Colon (tissue), 2 donors: ENCODE measurements at regions not wholly inside any gene's neighbourhood (a gene's known extent, or its start where the extent isn't known, plus 50 kb on each side); places are given as distances from the start of the nearest gene placed in this dataset.

Experiments used
- FAIRE-seq: peaks from 2 replicates; lab custom pipeline; 2012; peaks lifted over from hg19 to GRCh38; lab: Jason Lieb, UNC
- donor health status: control.
- donor health status: control.

DNA sequence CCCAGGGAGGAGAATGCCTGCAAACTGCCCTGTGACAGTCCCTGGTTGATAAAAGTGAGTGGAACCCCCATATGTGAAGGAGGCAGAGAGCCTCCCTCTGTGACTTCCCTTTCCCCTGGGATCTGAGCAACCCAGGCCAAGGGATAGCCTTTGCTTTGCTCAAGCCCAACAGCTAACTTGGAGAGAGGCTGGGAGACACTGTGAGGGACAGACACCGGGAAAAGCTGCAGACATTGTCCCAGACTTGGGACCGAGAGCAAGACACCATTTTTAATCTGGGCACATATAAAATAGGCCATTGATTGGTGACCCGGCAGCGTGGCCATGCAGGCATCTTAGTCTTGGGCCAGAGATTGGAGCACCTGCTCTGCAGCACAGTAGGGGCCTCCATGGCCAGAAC is 96.1 kb upstream of the SALL3 start:
- FAIRE-seq, result no peak

DNA sequence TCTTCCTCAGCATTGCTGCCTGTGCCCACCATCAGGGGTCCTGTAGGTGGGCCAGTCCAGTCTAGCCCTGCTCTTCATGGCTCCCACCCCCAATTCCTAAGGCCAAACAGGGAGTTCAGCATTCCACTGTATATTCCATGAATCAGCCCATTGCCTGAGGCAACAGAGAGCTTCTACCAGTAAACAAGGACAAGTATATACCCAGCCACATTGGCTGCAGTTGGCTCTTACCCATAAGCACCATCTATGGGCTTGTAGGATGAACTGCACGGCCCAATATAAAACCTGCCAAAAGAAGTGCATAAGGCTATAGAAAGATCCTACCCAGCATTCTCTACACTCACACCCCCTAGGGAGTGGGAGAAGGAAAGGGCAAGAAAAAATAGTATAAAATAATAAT is 95.1 kb upstream of the SALL3 start:
- FAIRE-seq, result no peak

DNA sequence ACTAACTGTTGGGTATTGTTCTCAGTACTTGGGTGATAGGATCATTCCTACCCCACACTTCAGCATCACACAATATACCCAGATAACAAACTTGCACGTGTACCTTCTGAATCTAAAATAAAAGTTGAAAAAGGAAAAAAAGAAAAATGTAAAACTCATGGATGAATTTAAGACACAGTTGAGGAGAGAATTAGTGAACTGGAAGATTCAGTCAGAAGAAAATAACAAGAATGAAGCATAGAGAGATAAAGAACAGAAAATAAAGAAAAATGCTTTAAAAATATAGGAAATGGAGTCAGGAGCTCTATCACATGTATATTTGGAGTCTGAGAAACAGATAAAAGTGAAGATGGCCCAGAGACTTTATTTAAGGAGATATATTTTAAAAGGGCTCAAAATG is 90.4 kb upstream of the SALL3 start:
- FAIRE-seq, result no peak

DNA sequence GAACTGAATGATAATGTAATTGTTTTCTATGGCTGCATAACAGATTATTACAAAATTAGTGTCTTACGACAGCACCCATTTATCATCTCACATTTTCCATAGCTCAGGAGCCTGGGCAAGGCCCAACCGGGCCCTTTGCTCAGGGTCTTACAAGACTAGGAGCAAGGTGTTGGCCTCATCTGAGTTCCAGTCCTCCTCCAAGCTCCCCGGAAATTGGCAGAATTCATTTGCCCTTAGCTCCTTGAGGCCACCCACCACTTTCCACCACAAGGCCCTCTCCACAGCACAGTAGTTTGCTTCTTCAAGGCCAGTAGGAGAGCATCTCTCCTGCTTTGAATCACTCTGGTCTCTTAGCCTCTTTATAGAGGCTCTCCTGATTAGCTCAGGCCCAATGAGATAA is 89.2 kb upstream of the SALL3 start:
- no peak for FAIRE-seq

DNA sequence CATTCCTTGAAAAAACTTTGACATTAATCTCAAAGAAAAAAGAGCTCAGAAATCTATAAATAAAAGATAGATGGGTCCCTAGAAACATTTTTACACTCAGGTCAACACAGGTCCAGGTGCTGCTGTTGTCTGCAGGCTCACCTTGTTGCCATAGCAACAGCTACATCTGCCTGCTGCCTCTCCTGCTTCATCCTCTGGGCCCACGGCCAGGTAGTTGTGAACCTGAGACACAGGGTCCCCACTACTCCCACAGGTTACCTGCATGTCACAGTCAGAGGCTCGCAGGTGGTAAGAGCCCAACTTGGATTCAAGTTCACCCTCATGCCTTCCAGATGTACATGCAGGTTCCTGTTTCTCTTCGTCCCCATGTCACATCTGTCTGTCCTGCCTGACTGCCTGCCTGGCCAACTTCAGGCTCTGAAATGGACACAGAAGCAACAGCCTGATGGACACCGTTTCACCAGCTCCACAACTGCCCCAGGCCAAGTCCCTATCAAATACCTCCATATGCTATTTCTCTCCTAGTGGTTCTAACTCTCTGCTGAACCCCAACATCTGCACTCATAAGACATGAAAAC is 88.3 kb upstream of the SALL3 start:
- no peak for FAIRE-seq

DNA sequence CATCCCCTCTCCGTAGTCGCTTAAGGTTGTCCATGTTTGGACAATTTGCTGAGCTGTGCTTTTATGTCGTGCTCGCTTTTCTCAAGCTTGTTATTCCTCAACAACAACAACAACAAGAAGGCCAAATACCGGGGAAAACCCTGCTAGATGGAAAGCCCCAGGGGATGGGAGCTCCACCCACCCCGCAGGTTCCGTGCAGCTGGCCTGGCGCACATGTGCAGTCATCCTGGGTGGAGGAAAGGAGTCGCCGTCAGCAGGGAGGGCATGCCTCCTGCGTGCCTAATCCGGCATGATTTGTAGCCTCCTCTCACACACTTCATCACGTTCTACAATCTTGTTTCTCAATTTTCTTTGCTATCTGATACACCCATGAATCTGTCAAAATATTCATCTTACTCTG is 87.4 kb upstream of the SALL3 start:
- no peak for FAIRE-seq

DNA sequence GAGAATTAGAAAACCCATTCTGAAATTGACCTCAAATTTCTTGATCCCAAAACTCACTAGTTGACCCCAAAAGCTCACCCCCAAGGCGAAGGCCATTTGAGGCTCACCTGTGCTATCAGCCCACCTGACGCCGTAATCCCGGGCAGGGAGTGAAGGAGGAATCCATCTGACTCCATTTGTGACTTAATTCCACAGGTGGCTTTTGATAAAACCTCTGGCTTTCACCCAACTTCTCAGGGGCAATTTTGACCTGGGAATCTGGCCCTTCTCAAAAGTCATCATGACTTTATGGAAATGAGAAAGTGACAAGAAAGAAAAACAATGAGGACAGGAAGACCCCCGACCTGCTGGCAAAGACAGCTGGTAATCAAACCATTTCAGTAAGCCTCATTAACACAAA is 86.9 kb upstream of the SALL3 start:
- no peak for FAIRE-seq

DNA sequence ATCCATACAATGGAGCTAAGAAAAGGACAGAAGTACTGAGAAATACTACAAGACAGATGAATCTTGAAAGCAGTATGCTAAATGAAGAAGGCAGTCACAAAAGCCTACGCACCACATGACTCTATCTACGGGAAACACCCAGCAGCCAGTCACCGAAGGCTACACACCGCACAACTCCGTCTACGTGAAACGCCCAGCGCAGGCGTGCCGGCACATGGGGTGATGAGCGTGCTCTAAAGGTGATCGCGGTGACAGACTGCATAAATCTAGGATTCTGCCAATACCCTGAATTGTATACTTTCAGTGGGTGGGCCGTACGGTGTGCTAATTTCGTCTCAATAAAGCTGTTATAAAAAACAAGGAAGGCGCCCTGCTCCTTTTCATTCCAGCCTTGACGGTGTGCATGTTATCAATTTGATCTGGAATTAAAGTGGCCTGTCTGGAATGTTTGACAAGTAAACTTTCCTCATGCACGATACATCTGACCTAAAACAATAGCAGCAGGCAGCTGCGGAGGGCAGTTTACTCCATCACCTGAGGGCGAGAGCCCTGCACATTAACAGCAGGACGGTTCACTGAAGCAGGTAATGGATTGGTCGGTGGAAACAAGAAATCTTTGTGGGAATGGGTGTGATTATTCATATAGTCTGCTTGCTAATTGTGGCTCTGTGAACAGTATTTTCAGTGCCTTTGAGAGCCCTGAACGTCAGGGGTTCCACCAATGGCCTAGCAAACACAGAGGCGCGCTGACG is 86.2 kb upstream of the SALL3 start:
- FAIRE-seq, result no peak

DNA sequence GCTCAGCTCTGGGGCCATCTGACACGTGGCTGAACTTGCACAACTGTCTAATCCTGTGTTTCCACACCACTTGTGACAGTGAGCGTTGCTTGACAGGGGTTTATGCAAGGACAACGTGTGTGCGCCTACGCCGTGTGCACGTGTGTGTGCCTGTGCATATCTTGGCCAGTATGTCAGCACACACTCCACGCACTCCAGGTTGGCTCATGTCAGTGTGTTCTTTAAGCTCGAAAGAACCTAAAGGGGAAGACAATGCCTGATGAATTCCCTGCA is 85.6 kb upstream of the SALL3 start:
- no peak for FAIRE-seq

DNA sequence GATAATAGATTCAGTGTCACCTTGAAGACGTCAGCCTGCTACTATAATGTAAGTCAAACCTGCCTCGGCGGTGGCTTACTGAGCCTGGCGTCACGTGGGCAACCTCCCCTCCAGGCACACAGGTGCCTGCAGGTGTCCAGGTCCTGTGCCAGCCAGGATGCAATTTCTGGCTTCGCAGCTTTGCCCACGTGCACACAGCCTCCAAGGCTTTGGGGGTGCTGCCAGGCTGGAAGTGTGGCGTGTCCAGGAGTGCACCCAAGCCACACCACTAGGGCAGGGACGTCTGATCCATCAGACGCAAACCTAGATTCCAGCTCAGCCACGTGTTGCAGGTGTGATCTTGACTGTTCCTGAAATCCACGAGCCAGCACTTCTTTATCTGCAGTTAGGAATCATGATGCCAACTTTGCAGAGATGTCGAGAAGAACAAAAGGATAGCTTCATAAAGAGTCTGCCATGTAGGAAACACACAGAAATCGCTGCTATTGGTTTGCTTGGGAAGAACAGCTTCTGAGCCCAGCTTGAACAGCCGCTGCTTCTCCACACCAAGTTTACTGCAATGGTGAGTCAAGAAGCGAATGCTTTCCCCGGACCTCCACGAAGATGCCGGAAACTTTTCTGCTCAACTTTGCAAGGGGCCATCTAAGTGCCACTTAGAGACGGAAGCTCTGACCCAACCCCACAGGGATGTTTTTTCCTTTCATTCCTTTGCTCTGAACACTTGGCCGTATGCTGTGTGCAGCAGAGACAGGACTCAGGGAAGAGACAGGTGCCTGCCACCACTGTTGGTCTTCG is 84.2 kb upstream of the SALL3 start:
- FAIRE-seq, result no peak

DNA sequence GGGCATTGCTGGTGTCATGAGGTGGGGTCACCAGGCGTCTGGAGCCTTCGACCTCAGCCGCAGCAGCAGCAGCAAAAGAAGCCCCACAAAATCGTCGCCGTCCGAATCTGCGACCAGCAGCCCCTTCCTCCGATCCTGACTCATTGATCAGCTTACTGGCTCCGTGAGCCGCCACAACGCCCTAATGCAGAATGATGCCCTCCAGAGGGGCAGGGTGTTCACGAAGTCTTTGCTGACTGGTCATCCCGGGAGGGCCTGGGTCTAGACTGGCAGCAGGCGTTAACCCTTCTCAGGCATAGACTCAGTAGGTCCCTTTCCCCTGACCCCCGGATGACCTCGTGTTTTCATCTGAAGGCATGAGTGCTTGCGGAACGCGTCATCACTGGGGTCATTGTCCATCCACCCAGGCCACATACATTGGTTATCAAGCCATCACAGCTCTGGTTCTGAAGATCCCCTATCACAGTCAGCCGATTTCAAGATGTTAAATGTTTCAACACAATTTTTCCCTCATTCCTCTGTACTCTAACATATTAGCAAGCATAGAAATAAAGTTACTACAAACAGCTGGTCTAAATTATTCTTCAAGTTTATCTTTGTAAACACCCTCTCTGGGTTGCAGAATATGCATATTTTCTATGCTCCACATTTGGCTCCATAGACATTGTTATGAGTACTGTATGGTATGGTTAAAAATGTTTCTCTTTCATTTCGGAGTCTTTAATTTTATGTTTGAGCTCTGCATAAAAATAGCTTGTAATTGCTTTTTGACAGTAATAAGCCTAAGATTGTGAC is 83.3 kb upstream of the SALL3 start:
- FAIRE-seq, result no peak

DNA sequence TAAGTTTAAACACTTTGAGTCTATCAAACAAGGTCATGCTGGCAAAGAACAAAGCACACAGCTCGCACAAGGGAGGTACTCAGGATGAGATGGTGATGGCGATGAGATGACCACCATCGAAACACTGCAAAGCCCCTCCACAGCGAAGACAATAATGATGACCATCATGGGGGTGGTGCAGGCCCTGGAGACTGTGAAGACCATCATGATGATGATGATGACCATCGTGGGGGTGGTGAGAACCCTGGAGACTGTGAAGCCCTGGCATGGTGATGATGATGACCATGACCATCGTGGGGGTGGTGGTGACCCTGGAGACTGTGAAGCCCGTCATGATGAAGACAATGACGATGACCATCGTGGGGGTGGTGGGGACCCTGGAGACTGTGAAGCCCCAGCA is 81.6 kb upstream of the SALL3 start:
- no peak for FAIRE-seq

DNA sequence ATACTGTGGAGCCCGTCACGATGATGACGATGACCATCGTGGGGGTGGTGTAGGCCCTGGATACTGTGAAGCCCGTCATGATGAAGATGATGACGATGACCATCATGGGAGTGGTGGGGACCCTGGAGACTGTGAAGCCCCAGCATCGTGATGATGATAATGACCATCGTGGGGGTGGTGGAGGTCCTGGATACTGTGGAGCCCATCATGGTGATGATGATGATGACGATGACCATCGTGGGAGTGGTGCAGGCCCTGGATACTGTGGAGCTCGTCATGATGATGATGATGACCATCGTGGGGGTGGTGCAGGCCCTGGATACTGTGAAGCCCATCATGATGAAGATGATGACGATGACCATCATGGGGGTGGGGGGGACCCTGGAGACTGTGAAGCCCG is 81.0 kb upstream of the SALL3 start:
- FAIRE-seq, result no peak

DNA sequence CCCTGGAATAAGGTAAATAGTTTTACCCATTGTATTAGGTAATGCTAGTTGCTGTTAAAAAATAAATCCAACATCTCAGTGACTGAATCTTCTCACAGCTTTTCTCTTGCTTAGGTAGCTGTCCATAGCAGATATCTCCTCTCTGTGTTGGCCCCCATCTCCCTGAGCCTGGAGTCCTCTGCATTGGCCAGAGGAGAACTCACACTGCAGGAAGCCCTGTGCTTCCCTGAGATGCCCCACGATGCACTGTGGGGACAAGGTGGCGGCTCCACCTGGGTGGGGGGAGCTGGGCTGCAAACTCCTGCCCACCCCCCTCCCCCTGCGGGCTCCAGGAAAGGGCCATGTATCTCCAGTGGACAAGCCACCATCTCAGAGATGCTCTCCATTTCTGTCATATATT is 80.4 kb upstream of the SALL3 start:
- FAIRE-seq, result no peak

DNA sequence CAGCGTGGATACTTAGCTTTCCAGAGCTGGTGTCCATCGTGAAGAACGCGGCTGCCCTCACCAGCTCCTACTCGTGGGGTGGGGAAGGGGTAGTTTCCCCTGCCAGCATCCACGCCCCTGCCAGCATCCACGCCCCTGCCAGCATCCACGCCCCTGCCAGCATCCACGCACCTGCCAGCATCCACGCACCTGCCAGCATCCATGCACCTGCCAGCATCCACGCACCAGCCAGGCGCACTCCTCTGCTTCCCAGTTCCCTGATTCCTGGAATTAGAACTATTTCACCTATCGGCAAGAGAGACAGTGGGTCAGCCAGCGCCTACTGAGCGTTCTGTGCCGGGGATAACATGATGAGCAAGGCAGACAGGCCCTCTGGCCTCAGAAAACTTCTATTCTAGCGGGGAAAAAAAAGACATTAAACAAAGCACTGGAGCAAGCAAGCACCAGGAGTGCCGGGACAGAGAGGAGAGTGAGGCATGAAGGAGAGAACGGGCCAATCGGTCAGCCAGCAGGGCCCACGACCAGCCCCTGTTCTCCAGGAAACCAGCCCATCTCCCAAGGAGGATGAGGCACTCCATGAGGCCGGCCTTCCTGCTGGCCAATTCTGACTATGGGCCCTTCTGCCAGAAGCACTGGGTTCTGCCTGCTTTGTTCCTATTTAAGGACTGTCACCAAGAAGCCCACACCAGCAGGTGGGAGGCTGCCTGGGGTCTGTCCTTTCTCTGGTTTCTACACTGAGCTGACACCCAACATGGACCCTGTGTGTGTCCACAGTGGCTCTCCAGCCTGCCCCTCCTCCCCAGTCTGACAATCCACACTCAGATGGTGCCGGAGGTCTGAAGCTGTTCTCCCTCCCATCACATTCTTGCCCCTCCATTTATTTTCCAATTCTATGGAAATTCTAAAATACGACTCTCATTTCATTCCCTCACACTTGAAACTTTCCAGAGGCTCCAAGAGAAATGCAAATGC is 78.4 kb upstream of the SALL3 start:
- FAIRE-seq, result no peak

DNA sequence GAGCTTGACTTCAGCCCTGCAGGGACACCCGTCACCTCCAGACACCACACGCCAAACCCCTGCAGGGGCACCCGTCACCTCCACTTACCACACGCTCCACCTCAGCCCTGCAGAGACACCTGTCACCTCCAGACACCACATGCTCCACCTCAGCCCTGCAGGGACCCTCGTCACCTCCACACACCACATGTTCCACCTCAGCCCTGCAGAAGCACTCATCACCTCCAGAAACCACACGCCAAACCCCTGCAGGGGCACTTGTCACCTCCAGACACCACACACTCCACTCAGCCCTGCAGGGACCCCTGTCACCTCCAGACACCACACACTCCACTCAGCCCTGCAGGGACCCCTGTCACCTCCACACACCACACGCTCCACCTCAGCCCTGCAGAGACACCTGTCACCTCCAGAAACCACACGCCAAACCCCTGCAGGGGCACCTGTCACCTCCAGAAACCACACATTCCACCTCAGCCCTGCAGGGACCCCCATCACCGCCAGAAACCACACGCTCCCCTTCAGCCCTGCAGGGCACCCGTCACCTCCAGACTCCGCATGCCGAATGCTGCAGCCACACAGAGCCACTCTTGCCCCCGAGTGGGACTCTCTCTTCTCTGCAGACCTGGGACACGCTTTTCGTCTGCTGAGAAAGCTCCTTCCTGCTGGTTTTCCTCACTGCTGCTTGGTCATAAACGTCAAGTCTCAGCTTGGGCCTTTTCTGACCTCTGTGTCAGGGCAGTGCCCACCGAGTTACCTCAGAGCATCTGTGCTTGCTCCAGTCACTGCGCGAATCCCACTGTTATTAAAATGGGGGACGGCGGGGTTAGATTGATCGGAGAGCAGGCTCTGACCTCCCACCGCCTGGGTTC is 77.5 kb upstream of the SALL3 start:
- FAIRE-seq, result no peak

DNA sequence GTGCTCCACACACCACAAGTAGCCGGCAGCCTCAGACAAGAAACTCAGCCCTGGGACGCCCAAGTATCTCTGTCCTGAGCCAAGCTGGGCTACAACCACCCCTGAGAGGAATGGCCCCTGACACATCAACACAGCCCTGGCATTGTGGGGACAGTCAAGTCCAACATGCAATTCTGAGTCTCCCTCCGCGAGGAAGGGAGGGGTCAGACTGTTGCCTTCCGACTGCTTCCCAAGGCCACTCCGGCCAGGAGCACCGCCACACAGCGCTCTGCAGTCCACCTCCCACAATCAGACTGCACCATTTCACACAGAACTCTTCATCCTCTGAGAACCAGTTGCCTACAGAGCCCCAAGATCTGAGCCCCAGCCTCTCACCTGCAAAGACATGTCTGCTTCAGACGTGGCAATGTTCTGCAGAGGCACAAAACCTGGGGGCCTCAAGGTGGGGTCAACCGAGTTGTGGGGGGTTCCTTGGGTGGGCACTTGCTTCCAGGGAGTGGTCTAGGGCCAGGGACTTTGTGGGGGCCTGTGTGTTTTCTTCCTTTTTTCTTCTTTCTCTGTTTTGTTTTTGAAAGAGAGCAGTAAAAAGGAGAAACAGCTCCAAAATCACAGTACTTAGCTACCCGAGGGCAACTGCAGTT is 76.7 kb upstream of the SALL3 start:
- FAIRE-seq, result no peak

DNA sequence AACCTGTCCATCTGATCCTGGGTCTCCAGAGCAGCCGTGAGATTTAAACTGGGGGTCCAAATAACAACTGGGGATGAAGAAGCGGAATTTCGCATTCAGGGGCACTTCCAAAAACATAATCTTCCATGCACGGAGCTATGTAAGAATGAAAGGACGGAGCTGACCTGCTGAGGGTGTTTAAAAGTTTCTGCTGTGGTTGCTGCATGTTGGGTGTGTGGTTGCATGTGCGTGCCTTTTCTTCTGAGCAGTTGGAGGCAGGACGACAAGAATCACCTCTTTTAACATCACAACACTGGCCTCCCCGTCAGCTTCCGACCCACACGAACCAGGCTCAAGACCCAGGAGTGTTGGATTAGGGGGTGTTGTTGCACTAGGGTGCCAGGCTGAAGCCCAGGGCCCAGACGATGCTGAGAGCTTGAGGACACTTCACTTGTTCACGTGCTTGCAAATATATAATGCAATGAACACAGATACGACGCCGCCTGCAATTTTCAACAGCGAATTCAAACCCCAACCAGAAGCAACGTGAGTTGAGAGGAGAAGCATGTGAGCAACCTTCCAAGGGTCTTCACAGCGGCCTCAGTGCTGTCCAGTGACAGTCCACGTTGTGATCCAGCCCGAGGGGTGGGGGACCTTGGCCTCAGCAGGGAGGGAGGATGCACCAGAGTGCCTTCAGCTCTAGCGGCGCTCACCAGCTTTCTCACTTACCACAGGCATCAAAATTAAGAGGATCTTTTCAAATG is 76.0 kb upstream of the SALL3 start:
- FAIRE-seq, result no peak

DNA sequence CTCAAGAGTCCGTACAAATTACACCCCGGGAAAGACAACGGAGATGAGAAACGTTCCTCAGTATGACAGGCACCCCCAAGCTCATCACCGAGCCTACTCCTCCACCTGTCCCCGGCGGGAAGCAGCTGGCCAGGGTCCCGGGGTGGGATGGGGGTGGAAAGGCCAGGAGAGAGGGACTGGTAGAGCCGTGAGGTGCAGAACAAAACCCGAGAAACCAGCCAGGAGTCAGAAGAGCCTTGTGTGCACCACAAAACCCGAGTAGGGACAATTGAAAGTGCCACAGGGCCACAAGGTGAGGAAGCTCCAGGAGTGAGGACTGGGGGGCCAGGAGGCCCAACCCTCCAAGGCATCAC is 75.5 kb upstream of the SALL3 start:
- FAIRE-seq, result no peak

DNA sequence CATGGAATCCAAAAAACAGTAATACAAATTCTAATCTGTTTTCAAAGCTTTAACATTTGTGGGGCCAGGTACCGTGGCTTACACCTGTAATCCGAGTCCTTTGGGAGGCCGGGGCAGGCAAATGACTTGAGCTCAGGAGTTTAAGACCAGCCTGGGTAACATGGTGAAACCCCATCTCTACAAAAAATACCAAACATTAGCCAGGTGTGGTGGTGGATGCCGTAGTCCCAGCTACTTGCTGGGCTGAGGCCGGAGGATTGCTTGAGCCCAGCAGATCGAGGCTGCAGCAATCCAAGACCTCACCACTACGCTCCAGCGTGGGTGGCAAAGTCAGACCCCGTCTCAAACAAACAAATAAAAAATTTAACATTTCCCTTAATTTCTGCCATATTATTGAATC is 74.3 kb upstream of the SALL3 start:
- no peak for FAIRE-seq
